ENCODE measurements at regions not wholly inside any gene's neighbourhood (a gene's known extent, or its start where the extent isn't known, plus 50 kb on each side); places are given as distances from the start of the nearest gene placed in this dataset.

GRCh38 chr1:232223183-232223708, 406.7 kb downstream of the SIPA1L2 start:
- TF ChIP-seq EP300 (IDR thresholded peaks at IDR 0.05) (no peak), CTCF (IDR thresholded peaks at IDR 0.05) (no peak), POLR2AphosphoS5 (IDR thresholded peaks at IDR 0.05) (no peak), POLR2A (IDR thresholded peaks at IDR 0.05) (no peak)
